ENCODE measurements at regions not wholly inside any gene's neighbourhood (a gene's known extent, or its start where the extent isn't known, plus 50 kb on each side); places are given as distances from the start of the nearest gene placed in this dataset.

GRCh38 chr2:128599700-128600099 is 281.0 kb upstream of the HS6ST1 start:
- FAIRE-seq (no peak), DNase-seq (ENCODE audit: low read depth, low spot score) (no peak)
- no peaks in the 10 kb centered on the region for H3K27me3 ChIP-seq (ENCODE audit: control insufficient read depth in 2 of 2, insufficient read depth in 2 of 2, low read length in 2 of 2)
- no peak overlapping the region for H3K4me2 ChIP-seq (ENCODE audit: insufficient read depth, low read length)
- no peaks in the 10 kb centered on the region for H4K20me1 ChIP-seq (replicated peaks; ENCODE audit: control insufficient read depth, extremely low read depth, insufficient read depth, low read length)
- intact Hi-C loops (cut with micrococcal nuclease), result no loop called here
- no peaks in the 10 kb centered on the region for H3K9me3 ChIP-seq (replicated peaks; ENCODE audit: control insufficient read depth, insufficient read depth, low read length)
- H3K4me3 ChIP-seq (replicated peaks in 1 of 3; ENCODE audit: insufficient read depth in 1 of 3, low read depth in 1 of 3, low read length in 3 of 3), result no peak overlapping the region
- no peak overlapping the region for H3K9ac ChIP-seq (replicated peaks; ENCODE audit: extremely low read depth, insufficient read depth, low read length)
- ChIA-PET CTCF (no interaction called here), POLR2A (no interaction called here)
- H3K27ac ChIP-seq (ENCODE audit: insufficient read depth, low read depth, low read length), result no peak overlapping the region
- H3K79me2 ChIP-seq (ENCODE audit: control insufficient read depth, insufficient read depth, low read length), result no peaks in the 10 kb centered on the region
- no peaks in the 10 kb centered on the region for H3K9me1 ChIP-seq (replicated peaks; ENCODE audit: control insufficient read depth, extremely low read depth, insufficient read depth, low read length)
- no TSS peak for BruUV-seq (replicated peaks)
- dilution Hi-C loops (cut with MboI; ENCODE audit: extremely low pct_ligation_motif_present, low sequenced_read_pairs), result no loop called here
- no peak for TF ChIP-seq CTCF (IDR thresholded peaks at IDR 0.05; ENCODE audit: extremely low read depth in 1 of 2, insufficient read depth in 1 of 2, low read depth in 1 of 2, low read length in 2 of 2)
- no peak for TF ChIP-seq MAX (IDR thresholded peaks at IDR 0.05; ENCODE audit: insufficient read depth, insufficient read length)
- no peak for TF ChIP-seq FOS (IDR thresholded peaks at IDR 0.05; ENCODE audit: borderline replicate concordance, insufficient read depth, low read length)
- no peak for TF ChIP-seq EZH2 (IDR thresholded peaks at IDR 0.05; ENCODE audit: borderline replicate concordance, low read depth, low read length, severe bottlenecking)
- no peak for TF ChIP-seq JUN (IDR thresholded peaks at IDR 0.05; ENCODE audit: borderline replicate concordance, insufficient read depth, insufficient read length, low read depth)
- H3K36me3 ChIP-seq (ENCODE audit: control insufficient read depth in 2 of 2, extremely low read depth in 1 of 2, insufficient read depth in 2 of 2, low read length in 2 of 2), result no peaks in the 10 kb centered on the region
- H2AFZ ChIP-seq (ENCODE audit: low read depth, low read length), result no peak overlapping the region
- no peaks in the 10 kb centered on the region for H3K4me1 ChIP-seq (ENCODE audit: control insufficient read depth, extremely low read depth, insufficient read depth, low read length)
